Pulmonary artery endothelial cell (primary cell): ENCODE measurements at regions not wholly inside any gene's neighbourhood (a gene's known extent, or its start where the extent isn't known, plus 50 kb on each side); places are given as distances from the start of the nearest gene placed in this dataset.

Source experiments
- DNase-seq: peaks from one replicate; pipeline ENCODE4 v3.0.0-alpha.2; 2011; ENCODE audit warnings: low read depth, low spot score

DNA sequence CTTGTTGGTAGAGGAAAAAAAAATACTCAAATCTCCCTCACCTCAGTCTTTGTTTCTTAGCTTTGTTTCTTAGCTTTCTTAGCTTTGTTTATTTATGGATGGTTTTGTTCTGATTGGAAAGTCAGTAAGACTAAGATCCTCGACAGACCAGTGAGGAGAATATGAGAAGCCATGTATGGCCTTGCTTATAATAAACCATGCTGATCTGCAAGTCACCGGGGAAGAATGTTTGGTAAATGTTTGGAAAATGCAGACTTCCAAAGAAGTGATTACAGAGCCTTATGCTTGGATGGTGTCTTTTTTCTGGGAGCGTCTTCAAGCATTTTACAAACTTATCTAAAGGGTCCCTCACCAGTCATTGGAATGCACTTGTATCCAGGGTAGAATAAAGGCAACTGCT, 90.1 kb upstream of the NOCT start:
- no peak for DNase-seq

DNA sequence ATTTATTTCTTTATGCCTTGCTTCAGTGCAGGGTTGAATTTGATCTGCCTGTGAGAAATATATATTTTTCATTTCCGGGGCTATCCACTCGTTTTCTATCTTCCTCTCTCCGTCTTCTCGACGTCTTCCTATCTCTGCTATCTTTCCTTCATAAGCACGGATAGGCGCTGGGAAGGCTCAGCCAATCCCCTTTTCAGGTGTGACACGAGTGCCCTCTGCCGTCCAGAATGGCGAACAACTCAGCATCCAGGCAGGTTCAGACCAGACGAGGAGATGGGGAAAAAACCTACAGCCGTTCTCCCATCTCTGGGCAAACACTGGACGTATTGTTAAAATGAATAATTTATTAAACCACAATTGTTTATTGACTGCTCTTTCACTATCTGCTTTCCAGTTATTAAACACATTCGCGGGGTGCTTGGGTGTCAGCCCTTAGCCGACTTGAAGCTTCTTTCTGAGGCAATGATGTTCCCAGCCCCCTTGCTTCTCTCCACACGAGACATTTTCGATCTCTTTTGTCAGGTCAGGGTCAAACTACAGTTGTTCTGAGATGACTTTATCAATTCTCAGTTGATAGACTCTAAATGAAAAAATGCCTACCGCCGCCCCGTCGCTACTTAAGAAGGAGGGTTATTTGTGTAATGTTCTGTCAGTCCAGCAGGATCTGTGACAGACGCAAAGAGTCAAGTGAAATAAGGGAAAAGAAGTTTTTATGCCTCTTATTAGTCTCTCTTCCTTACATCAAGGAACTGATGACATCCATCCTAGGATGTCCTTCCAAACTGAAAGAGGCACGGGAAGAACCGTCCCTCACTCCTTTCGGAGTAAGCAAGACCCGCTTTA, 96.3 kb upstream of the NOCT start:
- peak; percentile 37 for DNase-seq

DNA sequence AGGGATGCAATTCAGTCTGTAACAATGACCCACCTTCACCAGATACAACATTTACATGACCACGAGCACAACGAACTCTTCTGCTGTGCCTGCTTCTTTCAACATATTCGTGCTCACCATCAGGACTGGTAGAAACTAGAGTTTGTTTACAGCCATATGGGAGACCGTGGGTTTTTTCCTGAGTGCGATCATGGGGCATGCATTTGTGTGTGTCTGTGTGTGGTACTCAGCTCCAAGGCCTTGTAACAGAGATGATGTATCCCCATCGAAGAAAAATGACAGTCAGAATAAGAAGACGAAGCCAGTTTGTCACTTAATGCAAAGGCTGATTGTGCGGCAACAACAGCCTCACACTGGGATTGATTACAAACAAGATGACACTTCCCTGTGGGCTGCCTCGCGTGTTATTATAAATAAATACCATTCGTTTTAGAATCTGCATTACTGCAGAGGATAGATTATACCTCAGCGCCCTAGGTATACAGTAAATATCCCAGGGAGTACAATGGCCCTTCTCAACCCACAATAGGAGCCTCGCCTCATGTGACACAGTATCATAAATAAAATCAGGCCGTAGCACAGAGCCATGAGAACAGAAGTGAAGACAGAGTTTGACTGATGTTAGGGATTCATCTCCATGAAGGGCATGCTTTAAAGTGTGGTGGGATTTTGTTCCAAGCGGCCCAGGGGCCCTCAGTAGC, 97.3 kb upstream of the NOCT start:
- DNase-seq, result no peak

DNA sequence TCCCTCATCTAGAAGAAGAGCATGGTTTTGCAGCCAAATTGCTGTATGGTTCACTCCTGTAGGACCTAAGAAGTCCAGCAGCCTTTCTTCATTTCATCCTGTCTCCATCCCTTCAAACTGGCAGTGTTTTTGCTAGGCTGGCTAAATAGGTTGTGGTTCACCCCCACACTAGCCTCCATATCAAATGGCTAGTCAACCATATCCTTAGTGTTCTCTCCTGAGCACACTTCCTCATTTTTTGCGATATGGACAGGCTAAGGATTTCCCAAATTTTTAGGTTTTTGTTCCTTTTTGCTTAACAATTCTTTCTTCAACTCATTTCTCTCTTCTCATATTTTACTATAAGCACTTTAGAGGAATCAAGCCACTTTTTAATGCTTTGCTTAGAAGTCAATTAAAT, 98.8 kb upstream of the NOCT start:
- no peak for DNase-seq

DNA sequence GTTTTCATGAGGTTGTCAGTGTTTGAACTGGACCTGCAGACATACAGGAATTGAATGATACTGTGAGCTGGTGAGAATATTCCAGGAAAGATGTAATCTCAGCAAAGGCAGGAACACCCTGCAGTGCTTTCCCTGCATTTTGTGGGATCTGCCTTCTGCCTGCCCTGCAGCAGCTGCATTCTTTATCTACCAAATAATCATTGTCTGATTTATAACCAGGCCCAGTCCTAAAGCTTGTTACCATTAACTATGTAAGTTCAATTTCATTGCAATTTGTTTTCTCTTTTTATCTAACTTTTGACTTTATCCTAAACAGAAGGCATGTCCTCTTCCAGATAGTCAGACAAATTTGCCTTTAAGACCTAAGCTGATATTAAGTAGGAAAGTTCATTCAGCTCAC, 99.8 kb upstream of the NOCT start:
- no peak for DNase-seq

DNA sequence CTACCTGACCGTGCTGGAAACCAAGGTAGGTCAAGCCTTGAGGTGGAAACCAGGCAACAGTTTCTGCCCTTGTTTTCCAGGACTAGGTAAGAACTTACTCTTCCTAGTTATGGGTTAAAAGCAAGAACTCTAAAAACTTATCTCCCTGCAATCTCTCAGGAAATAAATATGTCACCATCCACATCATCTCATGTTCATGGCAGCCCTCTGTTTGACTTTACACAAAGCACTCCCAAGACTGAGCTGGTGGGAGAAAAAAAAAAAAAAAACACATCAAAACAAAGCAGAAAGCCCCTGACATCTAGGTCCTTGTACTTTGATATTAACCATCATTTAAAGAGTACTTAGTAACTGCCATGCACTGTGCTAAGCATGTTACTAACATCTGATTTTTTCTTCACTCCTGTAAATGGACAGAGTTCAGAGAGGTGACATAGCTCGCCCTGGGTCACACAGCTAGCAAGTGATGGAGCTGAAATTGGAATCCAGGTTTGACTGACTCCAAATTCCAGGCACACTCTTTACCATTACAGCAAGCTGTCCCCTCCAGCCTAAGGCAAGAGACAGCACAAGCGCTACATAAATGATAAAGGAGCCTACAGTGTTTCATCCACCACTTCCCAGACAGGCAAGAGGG, 102.8 kb upstream of the NOCT start:
- DNase-seq, result no peak

DNA sequence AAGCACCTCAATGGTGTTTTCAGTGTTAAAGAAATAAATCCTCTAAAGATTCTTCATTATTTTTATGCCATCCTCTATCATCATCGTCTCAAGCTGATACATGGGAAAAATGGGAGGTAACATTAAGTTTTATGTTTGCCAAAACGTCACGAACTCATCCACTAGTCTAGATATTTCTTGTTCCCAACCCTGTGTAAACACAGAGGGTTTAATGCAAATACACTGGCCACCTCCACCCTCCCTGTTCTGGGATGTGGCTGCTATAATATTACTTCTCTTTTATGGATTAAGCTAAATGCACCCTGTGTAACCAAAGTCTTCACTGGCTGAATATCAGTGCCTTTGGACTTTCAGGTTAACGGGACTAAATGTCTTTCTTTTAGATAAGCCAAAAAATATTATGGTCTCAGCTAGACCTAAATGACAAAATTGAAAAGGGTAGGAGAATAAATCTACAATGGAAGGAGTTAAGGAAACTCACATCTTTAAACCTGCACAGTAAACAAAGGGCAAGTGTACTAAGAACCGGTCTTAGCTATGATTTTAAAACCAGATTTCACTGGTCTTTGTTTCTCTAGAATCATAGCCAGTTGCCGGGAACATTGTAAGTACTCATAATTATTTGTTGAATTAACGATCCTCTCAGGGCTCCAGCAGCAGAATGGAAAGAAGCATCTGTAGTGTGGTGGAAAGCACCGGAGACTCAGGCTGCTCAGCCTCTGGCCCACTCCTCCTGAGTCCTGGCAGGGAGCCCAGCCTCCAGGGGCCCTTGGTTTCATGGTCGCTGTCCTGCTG, 103.5 kb upstream of the NOCT start:
- no peak for DNase-seq

DNA sequence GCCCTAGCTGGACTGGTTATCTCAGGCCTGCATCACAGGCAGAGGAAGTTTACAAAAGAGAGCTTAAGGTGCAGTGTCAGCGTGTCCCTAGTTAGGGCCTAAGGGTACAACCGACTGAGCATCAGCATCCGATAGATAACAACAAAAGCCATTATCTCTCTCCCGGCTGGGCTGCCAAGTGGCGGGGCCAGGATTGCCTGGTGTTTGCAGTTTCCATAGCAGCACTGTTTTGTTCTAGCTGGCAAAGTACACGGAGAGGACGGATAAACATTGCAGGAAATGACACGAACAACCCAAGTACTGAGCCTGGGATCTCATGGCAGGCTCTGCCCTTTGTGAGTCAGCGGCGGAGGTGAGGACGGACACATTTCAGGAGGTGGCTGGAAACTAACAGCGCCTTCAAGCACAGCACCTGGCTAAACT, 104.7 kb upstream of the NOCT start:
- peak; percentile 96 for DNase-seq

DNA sequence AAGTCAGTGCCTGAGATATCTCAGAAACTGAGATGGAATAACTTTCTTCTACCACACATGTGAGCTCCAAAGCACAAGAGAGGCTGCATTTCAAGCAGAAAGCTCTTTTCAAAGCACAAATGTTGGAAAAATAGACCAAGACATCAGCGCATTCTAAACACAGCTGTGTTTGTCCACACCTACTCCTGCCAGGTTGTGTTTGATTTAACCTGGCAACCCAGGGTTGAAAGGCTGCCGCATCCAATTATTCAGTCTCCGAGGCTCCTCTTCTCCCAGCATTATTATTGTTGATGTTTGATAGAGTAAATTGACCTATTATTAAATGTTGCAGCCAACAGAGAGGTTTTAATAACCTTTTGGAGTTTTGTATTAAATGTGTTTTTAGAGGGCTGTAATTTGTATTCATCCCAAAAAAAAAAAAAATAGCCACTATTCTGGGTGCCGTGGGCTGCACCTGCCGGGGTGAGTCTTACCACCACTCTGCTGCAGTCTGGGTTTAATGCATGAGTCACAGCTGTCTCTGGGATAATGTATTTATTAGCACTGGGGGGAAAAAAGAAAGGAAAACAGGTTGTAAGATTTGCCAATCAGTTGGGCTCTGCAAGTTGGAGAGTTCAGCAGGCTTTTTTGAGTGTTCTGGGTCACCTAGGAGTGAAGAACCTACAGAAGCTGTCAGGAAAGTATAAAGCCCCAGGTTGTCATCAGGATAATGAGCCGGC, 105.2 kb upstream of the NOCT start:
- no peak for DNase-seq

DNA sequence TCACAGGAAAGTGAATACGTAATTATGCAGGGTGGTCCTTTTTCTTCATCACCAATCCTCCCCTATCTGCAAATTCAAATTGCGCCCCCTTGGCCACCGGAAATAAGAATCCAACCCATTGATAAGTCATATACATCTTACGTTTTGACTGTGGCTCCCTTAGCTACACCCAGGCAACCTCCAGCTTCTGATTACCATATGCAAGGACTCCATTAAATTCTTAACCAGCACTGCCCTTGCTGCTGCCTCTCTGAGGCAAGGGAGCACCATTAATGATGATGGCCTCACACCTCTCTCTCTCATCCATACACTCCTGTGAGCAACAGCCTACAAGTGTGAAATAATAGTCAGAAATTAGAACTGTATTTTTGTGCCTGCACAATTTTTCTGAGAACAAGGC, 106.0 kb upstream of the NOCT start:
- DNase-seq, result no peak

DNA sequence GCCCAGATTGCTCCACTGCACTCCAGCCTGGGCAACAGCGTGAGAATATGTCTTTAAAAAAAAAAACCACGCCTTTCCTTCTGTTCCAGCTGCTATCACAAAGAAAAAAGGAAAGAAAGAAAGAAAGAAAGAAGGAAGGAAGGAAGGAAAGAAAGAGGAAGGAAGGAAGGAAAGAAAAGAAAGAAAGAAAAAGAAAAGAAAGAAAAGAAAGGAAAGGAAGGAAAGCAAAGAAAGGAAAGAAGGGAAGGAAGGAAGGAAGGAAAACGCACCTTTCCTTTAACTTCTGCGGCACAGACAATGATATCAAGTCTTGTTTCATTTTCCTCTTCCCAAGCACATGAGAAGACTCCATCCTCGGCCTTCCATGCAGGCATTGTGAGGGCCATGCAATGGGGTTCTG, 107.4 kb upstream of the NOCT start:
- no peak for DNase-seq

DNA sequence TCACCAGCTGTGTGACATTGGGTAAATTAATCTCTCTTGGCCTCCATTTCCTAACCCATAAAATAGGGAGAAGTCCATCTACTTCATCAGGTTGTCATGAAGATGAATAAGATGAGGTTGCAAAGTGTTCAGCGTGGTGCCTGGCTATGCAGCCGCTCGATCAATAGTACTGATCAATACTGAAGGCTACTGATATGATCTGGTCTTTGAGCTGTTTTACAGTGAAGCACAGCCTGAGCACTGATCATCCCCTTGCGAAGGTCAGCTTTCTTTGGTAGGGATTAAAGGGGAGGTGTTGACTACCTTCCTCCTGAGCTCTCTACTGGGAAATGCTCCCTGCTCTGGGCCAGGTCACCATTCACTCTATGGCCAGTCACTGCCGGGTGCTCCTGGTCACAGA, 108.4 kb upstream of the NOCT start:
- DNase-seq, result no peak

DNA sequence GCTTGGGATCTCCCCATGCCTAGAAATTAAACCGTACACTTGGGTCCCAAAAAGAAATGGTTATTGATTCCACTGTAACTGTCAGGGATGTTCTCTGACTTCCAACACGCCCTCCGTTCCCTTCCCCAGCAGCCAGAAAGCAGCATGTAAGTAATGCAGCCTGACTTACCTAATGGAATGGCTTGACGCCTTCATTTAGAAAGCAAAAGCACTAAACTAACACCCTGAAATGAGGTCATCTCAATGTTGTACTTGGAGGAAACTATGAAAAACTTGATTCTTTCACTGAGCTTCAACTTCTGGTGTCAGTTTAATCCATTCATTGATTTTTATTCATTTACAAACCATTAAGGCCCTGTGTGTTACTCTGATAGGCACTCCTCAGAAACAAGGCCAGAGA, 110.8 kb upstream of the NOCT start:
- DNase-seq, result no peak

DNA sequence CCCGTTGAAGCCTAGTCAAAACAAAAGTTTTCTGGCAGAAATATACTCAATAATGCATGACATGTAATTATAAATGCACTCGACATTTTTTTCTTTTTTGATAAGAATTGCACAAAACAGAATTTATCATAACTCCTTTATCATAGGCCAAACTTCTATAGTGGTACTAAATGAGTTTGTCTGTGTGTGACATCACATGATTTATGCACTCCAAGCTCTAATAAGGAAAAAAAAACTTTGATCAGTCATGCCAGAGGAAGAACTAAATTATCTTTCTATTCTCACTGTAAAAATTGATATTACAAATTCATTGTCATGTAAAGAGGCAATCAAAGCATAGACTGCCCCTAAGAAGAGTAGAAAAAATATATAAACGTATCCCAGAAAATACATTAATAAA, 112.4 kb upstream of the NOCT start:
- DNase-seq, result no peak

DNA sequence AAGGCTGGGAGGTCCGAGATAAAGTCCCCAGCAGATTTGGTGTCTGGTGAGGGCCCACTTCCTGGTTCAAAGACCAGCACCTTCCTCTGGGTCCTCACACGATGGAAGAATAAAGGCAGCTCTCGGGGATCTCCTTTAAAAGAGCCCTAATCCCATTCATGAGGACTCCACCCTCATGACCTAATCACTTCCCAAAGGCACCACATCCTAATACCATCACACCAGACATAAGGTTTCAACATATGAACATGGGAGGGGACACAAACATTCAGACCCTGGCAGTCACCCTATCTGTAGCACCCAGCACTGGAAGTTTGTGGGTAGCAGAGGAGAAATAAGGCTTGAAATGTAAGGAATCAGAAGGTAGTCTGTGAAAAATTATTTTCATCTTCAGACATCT, 112.9 kb upstream of the NOCT start:
- DNase-seq, result no peak

DNA sequence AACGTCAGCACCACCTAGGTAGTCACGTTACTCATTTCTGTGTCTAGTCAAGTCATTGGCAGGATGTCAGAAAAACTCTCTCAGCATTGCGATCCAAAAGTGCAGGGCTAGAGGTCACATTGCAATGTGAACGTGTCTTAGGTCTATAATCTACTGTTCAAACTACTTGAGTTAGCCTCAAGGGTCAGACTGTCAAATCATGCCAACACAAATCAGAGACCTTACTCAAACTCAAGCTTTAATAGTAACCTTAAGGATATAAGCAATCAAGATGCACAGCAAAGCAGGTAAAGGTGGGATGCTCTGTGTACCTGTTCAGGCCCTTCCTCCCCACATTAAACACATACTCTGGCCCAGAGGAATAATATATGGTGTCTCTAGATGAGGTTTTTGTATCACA, 114.4 kb upstream of the NOCT start:
- no peak for DNase-seq

DNA sequence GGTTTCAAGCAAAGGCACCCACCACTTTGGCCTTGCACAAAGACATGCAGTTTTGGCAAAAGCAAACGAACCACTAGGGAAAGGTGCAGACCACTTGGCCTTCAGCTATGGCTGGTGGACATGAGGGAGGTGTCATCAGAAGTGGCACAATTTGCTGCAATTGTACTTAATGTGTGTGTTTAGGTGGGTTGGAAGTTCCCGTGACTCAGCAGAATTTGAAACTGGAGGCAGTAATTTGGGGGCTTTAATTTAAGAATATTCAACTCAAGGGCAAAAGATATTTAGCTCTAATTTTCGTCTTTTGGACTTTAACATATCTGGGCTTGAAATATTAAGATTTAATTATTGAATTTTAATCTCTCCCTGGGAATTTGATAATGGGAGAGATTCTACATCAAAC, 115.6 kb upstream of the NOCT start:
- no peak for DNase-seq

DNA sequence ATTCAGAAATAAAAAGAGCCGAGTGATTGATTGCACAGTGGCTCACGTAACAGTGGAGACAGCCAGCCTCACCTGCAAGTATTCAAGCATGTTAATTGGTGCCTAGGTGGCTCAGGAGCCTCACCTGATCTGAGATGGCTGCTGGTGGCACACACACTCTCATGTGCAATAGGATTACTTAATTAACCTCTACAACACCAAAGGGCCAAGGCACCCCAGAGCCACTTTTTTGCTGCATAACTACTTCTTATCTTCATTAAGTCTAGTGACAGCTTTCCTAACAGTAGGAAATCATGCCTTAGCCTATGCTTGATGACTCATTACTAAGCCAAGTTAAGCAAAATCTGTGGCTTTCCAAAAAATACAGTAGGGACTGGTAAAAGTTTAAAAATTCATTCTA, 117.3 kb upstream of the NOCT start:
- DNase-seq, result no peak

DNA sequence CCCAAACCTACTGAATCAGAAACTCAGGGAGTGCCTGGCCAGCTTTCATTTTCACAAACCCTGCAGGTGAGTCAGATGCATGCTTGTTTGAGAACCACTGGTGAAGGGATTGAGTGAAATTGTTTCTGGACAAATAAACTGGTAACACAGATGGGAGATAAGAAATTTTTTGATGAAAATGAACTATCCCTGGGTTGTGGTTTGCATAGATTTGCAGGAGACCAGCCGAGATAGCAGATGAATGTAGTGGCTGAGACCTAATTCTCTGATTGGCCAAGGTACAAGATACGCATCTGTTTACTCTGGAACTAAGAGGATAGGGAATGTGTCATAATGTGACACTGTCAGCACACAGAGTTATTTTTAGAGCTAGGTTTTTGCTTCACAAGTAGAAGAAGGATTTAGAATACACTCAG, 117.8 kb upstream of the NOCT start:
- DNase-seq, result no peak

DNA sequence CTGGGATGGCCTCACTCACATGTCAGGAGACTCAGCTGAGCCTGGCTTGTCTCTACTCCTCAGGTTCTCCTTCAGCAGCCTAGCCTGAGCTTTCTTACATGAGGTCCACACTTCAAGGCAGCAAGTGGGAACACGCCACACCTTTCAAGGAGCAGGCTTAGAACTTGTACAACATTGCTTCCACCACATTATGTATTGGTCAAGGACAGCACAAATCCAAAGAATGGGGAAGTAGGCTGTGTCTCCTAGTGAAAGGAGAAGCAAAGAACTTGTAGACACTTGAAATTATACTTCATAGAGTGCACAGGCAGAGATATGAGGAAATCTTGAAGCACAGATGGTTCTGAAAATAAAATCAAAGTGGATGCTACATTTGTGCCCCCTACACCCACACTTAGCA, 120.9 kb upstream of the NOCT start:
- DNase-seq, result no peak

DNA sequence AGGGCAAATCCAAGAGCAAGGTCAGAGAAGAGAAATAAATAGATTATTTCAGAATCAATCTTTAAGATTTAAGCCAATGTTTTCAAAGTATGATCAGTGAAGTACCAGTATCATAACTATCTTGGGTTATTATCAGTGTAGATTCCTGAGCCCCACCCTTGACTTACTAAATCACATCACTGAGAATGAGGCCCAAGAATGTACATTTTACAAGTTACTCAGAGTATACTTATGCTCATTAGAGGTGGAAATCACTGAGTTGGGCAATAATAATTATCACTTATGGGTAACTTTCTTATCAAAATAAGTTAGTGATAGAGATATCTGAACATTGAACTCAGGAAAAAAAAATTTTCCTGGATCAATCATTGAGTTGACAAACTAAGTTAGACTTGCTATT, 121.6 kb upstream of the NOCT start:
- no peak for DNase-seq
